GM18498 (cell line): ENCODE measurements at regions not wholly inside any gene's neighbourhood (a gene's known extent, or its start where the extent isn't known, plus 50 kb on each side); places are given as distances from the start of the nearest gene placed in this dataset.
"Not testable (repeated sequence)": the region's sequence is repeated elsewhere in the genome, so short reads cannot be mapped to it uniquely, and the experiment has no call there.

Source experiments
- ATAC-seq: cut with Tn5 transposase; IDR thresholded peaks from one replicate; pipeline ENCODE4 v1.9.1; 2021; ENCODE audit warnings: mild to moderate bottlenecking, moderate library complexity; ENCODE audit not compliant: unreplicated experiment

DNA sequence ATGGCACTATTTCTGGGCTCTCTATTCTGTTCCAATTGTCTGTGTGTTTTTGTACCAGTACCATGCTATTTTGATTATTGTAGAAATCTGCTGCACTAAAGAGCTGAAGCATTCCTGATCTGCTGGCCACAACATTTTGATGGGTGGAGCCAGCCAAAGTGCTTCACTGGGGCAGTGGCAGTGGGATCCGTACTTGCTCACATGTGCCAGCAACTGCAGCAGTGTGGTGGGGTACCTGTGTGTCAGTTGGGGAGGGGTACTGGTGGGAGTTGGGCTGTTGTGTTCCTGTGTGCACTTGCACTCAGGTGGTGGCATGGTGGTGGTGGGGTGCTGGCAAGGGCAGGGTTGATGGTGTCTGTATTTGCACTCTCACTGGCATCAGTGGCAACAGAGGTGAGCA, 204.6 kb upstream of the ALG10 start:
- no peak for ATAC-seq

DNA sequence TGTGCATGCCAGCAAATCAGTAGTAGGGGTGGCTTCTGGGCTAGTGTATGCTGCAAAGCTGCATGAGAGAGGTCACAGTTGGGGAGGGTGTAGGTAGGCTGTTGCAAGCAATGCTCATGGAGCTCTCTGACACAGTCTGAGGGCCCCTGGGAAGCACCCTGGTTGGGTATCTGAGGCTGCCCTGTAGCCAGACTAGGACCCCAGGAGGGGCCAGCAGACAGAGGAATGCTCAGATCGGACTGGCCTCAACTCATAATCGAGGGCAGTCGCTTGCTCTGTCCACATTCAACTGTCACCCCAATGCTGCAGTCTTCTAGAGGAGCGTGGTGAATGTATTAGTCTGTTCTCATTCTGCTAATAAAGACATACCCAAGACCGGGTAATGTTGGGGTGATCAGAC, 204.0 kb upstream of the ALG10 start:
- no peak for ATAC-seq

- no peak for ATAC-seq
Measured at GRCh38 chr12:33825442-33825841, 196.9 kb upstream of the ALG10 start.

- ATAC-seq = no peak
Measured at GRCh38 chr12:33825986-33826602, 196.2 kb upstream of the ALG10 start.

- ATAC-seq = no peak
Measured at GRCh38 chr12:33828326-33828725, 194.0 kb upstream of the ALG10 start.

DNA sequence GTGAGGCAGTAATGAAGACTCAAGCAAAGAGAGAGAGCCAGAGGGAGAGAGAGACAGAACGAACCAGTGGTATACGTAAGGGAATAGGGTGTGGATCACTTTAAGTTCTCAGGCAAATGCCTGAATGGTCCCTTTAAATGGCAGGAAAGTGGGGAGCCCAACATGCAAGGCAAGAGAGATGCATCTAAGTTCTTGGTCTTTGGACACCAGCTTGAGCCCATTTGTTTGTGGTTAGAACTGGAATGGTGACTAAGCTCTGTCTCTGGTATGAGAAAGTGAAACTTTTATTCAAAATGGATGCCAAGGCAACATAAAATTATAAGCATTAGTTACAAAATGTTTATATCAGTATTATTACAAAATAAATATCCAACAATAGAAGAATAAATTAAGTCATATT, 192.2 kb upstream of the ALG10 start:
- no peak for ATAC-seq

DNA sequence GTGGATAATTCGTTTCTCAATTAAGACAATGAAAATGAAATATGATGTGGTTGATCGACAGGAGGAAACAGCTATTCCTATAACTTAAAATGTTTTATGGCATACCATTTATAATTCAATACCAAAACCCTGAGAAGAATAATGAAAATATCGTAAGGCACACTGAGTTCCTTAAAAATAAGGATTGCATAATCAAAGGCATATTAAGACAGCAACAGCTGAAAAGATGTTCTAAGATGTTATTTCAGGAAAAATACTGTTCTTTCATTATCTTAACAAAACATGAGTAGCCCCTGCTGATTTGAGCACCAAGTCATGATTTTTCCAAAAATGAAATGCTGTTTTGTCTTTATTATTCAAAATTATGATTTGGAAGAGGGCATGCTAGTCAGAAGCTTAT, 189.4 kb upstream of the ALG10 start:
- no peak for ATAC-seq

DNA sequence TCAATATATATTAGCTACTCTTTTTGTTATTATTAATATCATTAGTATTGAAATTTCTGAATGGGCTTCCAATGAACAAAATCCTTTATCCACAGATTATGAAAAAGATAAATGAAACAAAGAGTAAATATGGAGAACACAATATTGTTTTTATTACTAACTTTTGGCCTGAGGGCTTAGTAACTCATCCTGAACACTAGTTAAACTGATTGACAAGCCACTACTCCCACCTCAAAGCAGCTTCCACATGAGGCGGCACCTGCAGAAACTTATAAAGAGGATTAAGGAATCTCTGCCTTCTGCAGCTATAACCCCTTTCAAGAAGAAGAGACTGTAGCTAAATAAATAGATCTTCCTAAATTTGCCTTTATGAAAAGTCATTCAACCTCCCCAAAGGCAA, 187.6 kb upstream of the ALG10 start:
- ATAC-seq = no peak

DNA sequence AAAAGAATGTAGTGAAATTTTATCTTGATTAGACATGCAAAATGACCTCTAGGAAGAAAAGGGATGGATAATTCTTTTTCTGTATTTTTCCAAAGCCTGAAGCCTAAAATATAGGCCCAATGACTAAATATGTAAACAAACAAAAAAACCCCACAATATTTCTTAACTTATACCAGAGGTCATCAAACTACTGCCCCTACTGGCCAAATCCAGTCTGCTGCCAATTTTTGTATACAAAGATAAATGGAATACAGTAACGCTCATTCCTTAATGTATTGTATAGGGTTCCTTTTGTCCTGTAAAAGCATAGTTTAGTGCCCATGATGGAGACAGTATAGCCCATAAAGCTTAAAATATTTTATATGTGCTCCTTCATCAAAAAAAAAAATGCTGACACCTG, 145.7 kb upstream of the ALG10 start:
- no peak for ATAC-seq

GRCh38 chr12:33892425-33892824, 129.9 kb upstream of the ALG10 start:
- no peak for ATAC-seq

GRCh38 chr12:33920460-33920859, 101.8 kb upstream of the ALG10 start:
- not testable (repeated sequence) for ATAC-seq

DNA sequence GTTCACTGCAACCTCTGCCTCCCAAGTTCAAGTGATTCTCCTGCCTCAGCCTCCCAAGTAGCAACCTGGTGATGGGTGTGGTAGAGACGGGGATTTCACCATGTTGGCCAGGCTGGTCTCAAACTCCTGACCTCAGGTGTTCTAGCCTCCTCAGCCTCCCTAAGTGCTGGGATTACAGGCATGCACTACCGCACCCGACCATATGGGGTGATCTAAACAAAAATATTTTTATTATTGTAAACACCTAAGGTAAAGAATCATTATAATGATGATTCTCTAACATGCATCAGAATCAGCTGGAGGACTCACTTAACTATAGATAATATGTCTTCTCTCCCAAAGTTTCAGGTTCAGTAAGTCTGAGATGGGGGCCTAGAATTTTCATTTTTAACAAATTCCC, 96.2 kb upstream of the ALG10 start:
- no peak for ATAC-seq

DNA sequence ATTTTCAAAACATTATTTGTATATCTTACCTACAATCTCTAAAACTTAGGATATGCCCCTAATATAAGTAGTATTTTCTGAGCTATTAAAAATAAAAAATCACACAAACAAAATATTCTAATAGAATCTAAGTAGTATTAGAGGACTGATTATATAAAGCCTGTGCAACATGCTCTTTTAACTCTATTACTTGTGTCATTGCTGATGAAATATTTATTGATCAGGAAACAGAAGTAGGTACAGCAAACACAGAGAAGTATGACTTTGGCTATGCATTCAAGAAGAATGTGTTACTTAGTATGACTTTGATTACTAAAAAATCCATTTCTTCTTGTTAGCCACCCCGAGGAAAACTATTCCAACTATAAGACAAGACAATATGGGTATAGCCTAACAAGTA, 84.6 kb upstream of the ALG10 start:
- not testable (repeated sequence) for ATAC-seq

DNA sequence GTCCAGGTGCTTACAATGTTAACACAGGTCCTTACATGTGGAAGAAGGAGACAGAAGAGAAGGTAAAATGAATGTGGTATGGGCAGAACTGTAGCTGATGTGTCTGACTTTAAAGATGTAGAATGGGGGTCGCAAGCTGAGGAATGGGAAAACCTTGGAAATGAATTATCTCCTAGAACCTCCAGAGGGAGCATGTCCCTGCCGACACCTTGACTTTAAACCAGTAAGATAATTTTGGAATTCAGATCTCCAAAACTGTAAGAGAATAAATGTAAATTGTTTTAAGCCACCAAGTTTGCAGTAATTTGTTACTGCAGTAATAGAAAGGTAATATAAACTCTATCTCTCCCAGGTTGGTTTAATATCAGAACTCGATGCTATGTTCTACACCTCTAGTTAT, 80.1 kb upstream of the ALG10 start:
- no peak for ATAC-seq

GRCh38 chr12:33944703-33945437, 77.4 kb upstream of the ALG10 start:
- ATAC-seq = no peak

DNA sequence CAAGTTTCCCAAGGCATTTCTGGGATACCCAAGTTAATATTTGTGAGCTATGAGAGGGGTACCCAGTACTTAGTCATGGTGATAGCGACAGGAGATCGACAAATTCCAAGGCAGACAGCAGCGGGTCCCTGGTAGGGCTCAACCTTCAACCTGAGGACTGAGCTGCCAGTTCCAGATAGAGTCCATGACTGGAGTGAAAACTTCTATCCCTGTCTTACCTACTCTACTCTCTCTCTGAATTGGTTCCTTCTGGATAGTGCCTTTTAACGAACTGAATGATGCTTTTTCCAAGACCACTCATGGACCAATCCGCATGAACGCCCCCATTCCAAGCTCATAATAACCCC, 76.9 kb upstream of the ALG10 start:
- no peak for ATAC-seq

DNA sequence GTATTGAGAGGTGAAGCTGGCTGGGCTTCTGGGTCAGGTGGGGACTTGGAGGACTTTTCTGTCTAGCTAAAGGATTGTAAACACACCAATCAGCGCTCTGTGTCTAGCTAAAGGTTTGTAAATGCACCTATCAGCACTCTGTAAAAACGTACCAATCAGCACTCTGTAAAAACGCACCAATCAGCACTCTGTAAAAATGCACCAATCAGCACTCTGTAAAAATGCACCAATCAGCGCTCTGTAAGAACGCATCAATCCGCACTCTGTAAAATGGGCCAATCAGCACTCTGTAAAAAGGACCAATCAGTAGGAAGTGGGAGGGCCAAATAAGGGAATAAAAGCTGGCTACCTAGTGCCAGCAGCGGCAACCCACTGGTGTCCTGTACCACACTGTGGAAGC, 56.1 kb upstream of the ALG10 start:
- not testable (repeated sequence) for ATAC-seq

DNA sequence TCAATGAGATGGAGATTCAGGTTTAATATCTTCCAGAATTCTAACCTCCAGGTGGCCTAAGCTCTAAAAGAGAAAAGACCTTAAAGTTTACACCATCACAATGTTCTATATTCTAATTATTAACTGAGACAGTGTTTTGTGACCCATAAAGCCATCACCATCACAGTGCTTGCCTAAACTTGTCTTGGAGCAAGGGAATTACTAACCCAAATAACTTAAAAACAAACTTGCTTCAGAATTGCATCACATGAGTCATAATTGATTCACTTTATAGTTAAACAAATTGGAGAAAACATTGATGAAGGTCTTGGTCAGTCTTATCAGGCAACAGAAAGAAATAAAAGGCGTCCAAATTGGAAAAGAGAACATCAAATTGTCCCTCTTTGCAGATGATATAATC, 54.5 kb upstream of the ALG10 start:
- no peak for ATAC-seq
